GM19238 (cell line): ENCODE measurements at regions not wholly inside any gene's neighbourhood (a gene's known extent, or its start where the extent isn't known, plus 50 kb on each side); places are given as distances from the start of the nearest gene placed in this dataset.
"Not testable (repeated sequence)": the region's sequence is repeated elsewhere in the genome, so short reads cannot be mapped to it uniquely, and the experiment has no call there.

Experiments used
- DNase-seq: peaks from one replicate; pipeline ENCODE4 v3.0.0; 2011; ENCODE audit warnings: low spot score; ENCODE audit not compliant: insufficient read length

DNA sequence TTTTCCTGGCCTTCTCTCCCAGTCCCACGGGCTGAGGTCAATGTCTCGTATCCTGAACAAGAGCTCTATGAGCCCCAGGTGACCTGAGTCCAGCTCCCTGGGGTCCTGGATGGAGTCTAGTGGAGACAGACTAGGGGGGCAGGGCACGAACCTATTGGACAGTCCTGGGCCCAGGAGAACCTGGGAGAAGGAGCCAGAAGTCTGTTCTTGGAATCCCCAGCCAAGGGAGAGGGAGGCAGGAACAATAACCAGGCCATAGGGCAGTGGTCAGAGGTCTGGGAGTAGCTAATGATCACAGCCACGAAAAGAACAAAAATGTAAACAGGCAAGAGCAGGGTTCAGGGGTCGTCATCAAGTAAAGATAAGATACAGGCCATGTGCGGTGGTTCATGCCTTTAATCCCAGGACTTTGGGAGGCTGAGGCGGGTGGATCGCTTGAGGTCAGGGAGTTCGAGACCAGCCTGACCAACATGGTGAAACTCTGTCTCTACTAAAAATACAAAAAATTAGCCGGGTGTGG is 60.8 kb downstream of the COPRS start:
- no peak for DNase-seq

DNA sequence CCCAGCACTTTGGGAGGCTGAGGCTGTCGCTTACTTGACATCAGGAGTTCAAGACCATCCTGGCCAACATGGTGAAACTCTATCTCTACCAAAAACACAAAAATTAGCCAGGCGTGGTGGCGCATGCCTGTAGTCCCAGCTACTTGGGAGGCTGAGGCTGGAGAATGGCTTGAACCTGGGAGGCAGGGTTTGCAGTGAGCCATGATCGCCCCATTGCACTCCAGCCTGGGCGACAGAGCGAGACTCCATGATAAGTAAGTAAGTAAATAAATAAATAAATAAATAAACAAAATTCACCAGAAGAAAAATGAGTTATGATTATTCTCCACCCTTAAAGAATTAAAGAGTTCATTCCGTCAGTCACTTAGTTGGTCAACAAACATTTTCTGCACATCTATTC is 63.1 kb downstream of the COPRS start:
- not testable (repeated sequence) for DNase-seq

DNA sequence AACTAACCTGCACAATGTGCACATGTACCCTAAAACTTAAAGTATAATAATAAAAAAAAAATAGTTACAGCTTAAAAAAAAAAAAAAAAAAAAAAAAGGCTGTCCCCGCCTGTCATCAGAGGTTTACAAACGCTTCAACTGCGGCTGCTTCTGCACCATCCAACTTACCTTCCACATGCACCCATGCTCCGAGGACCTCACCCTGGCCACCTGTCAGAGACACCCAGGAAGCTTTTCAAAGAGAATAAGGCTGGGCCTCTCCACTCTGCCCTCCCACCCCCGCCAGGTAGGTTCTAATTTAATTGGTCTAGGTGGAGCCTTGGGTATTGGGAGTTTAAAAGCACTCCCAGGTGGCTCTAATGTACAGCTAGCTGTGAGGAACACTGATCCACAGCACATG is 64.9 kb downstream of the COPRS start:
- no peak for DNase-seq

DNA sequence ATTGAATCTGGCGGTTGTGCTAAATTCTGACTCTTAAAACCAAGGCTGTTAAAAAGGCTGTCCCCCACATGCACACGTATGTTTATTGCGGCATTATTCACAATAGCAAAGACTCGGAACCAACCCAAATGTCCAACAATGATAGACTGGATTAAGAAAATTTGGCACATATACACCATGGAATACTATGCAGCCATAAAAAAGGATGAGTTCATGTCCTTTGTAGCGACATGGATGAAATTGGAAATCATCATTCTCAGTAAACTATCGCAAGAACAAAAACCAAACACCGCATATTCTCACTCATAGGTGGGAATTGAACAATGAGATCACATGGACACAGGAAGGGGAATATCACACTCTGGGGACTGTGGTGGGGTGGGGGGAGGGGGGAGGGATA is 65.4 kb downstream of the COPRS start:
- DNase-seq = not testable (repeated sequence)

DNA sequence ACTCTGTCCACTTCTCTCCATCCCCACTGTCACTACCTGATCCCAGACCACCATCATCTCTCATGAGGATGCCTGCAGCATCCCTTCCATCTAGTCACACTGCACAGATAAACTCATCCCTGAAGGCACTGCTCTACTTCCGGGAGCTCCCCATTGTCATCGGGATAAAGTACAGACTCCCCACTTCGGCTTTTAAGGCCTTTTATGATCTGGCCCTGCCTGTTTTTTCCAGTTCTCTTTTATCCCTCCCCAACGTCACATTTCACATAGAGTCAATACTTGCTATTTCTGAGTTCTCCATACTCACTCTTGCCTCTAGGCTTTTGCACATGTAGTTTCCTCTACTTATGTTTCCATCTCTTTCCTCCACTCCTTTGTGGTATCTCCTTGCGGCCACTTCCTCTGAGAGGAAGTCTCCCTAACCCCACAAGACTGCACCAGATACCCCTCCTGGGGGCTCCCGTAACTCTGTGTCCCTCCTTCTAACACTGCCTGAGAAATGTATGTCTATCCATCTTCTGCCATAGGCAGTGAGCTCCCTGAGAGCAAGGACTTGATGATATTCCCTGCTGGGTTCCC is 66.9 kb downstream of the COPRS start:
- DNase-seq = no peak

DNA sequence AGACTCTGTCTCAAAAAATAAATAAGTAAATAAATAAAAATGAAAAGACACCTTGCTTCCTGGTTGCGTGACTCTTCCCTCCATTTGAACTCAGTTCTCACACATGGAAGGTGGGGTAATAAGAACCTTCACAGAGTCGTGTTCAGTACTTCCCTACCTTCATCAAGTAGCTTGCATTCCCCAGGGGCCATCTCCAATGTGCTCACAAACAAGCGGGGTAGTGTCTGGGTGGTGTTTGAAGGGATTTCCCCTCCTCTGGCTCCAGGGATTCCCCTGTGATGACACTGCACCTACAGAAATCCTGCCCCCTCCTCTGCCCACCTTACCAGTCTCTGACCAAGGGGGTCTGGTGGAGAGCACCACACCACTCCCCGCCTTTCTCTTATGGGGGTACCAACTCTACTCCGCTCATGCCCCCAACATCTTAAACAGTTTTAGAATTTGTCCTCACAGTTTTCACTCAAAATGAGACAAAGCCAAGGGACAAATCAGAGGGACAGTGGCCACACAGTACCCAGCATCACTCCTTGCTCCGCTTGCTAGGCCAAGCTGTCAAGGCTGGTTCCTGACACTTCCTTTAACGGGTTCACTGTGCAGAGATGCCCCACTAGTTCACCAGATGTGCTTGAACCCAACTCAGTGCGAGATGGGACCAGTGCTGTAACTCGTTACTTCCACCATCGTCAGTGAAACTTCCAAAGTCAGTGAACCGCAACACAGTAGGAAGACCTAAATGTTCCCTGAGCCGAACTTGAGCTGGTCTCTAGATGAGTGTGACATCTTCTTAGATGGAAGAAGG is 69.1 kb downstream of the COPRS start:
- no peak for DNase-seq

DNA sequence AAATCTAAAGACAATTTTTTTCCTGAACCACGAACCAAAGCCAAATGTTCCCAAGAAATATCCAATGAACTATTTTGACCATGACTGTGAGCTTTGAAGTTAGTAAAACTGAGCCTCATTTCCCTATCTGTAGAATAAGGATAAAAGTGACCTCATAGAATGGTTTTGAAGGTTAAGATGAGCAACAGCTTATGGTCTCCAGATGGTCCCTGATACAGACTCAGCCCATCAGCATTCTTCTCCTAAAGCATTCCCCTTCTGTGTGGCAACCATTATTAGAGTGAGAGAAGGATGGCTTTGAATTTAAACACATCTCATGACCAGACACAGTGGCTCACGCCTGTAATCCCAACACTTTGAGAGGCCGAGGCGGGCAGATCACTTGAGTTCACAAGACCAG is 70.1 kb downstream of the COPRS start:
- DNase-seq = no peak

DNA sequence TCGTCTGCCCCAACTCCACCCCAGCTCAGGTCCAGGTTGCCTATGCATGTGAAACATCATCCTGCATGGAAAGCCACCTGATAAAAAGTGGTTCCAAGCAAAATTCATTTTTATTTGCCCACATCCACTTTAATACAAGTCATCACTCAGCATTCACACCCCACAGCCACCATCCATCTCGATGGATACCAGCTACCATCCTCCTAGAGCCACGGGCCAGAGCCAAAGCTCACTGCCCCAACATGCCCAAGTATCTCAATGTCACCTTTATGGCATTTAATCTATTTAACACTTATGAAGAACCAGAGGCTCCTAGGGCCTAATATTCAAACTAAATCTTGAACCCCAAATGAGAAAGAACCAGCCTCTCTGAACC is 70.5 kb downstream of the COPRS start:
- no peak for DNase-seq

DNA sequence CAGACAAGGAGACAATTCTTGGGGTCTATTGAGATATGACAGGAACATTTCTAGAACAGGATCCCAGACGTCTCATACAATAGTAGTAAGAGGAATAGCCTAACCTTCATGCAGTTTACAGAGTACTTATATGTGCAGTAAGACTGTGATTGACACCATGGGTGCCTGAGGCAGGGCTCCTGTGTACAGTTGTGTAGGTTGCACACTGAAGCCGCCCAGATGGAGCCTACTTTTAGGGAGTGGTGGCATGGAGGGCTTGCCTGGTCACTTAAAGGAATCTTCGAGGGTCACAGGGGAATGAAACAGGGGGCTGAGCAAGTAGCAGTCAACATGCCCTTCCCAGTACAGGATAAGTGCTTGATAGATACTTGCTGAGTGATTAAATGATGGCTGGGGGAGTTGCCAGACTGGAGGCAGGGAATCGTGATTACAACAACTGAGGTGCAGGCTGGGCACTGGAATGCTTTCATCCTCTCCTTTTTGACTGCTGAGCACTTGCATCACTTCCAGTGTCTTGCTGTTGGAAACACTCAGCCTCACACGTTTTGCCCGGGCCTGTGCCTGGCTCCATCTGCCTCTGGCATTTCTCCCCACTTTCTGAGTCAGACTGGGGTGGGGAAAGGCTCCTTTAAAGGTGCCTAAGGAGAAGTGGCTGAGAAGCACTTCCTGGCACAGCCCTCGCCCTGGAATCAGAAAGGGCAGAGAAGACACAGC is 71.0 kb downstream of the COPRS start:
- no peak for DNase-seq

DNA sequence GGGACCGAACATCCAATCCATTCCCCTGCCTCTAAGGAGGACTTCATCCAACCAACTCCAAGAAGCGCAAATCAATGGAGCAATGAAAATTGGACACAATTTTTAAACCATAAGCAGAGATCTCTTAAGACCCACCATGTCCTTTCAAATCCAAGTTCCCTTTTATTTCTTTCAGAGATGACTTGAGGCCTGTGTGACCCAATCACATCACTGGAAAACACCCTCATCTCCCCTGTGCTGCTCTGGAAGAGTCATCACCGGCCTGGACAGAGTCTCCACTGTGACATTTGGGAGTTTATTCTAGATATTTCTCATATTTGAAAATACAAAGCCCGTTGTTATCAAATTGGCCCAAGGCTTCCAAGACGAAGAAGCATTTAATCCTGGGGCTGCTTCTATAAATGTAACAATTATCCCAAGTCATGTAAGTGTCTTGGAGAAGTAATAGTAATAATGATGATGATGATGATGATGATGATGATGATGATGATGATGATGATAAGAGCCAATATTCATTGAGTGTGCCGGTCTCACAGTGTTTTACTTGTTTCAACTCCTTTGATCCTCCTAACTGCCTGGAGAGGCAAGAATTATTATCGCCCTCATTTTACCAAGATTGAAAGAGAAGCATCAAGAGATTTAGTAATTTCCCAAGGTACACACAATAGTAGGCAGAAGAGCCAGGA is 72.1 kb downstream of the COPRS start:
- no peak for DNase-seq

DNA sequence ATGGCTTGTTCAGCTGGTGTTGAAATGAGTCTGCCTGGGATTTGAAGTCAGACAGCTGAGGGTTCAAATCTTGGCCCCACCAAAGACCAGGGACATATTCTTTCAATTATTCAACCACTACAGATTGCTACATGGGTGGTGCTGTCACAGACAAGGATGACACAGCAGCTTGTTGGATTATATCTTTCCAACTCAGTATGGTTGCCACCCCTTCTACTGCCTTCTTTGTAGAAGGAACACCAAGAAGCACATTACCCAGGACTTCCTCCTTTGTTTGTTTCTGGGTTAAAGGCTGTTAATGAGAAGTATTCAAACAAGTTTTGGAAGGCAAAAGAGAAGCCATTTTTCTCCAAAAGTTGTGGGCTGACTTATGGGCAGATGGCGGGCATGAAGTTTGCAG is 78.6 kb downstream of the COPRS start:
- DNase-seq = no peak

DNA sequence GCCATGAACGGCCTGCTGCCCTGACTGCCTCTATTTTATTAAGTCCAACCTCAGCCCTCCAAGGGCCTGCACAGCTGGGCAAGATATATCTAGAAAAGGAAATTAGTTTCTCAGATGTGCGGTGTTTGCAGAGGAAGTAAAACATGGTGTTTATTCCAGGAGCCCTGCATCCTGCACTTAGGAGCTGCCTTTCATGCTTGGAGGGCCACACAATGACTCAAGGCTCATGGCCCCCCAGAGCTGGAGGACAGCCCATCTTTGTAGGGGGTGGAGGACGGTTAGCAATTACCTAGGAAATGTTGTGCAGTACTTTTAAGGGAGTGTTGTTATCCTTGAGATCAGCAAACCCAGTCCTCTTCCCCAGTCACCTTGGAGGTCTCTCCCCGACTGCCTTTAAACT is 80.5 kb downstream of the COPRS start:
- no peak for DNase-seq

DNA sequence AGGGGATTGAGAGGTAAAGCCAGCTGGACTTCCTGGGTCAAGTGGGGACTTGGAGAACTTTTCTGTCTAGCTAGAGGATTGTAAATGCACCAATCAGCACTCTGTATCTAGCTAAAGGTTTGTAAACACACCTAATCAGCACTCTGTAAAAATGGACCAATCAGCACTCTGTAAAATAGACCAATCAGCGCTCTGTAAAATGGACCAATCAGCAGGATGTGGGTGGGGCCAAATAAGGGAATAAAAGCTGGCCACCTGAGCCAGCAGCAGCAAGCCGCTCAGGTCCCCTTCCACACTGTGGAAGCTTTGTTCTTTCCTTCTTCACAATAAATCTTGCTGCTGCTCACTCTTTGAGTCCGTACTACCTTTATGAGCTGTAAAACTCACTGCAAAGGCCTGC is 87.7 kb downstream of the COPRS start:
- not testable (repeated sequence) for DNase-seq

DNA sequence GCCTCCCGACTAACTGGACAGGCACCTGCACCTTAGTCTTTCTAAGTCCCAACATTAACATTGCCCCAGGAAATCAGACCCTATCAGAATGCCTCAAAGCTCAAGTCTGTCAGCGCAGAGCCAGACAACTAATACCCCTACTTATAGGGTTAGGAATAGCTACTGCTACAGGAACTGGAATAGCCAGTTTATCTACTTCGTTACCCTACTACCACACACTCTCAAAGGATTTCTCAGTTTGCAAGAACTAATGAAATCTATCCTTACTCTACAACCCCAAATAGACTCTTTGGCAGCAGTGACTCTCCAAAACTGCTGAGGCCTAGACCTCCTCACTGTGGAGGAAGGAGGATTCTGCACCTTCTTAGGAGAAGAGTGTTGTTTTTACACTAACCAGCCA is 88.5 kb downstream of the COPRS start:
- DNase-seq = not testable (repeated sequence)

DNA sequence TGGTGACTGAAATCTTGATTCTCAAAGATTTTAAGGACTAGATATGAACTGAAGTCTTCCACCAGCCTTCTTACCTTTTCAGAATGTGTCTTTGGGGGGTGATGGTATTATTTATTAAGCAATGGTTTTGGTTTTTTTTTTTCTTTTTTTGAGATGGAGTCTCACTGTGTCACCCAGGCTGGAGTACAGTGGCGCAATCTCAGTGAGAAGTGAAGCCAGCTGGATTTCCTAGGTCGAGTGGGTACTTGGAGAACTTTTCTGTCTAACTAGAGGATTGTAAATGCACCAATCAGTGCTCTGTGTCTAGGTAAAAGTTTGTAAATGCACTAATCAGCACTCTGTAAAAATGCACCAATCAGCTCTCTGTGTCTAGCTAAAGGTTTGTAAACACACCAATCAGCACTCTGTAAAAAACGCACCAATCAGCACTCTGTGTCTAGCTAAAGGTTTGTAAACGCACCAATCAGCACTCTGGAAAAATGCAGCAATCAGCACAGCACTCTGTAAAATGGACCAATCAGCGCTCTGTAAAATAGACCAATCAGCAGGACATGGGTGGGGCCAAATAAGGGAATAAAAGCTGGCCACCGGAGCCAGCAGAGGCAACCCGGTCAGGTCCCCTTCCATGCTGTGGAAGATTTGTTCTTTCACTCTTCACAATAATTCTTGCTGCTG is 97.1 kb downstream of the COPRS start:
- DNase-seq = not testable (repeated sequence)

DNA sequence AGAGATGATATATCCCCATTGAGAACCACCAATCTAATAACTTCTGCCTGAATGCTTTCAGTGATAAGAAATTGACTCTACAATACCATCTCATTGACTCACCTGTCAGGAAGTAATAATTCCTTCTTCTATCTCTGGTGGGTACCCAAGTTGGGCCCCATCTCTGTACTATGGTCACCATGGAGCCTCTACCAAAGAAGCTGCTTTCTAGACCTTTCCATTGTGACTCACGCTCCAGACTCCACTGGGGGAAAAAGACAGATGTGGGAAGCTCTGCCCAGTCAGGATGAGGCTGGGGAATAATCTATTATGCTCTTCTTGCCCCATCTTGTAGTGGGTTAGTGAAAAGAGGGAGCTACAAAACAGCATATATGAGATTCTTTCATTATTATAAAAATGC is 100.4 kb downstream of the COPRS start:
- DNase-seq = no peak

DNA sequence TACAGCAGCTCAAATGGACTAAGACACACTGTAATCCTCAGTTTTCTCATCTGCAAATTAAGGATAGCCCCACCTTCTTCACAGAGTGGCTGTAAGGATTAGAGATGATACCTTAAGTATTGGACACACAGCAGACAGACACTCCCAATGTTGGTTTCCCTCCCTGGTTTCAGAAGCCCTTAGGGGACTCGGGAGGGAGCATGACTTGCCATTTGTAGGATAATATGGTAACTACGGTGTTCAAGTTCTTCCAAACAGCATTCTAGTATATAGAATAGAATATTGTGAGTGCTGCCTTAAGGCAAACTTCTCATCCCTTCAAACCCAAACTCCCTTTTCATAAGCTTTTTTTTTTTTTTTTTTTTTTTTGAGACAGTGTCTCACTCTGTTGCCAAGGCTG is 101.9 kb downstream of the COPRS start:
- no peak for DNase-seq

DNA sequence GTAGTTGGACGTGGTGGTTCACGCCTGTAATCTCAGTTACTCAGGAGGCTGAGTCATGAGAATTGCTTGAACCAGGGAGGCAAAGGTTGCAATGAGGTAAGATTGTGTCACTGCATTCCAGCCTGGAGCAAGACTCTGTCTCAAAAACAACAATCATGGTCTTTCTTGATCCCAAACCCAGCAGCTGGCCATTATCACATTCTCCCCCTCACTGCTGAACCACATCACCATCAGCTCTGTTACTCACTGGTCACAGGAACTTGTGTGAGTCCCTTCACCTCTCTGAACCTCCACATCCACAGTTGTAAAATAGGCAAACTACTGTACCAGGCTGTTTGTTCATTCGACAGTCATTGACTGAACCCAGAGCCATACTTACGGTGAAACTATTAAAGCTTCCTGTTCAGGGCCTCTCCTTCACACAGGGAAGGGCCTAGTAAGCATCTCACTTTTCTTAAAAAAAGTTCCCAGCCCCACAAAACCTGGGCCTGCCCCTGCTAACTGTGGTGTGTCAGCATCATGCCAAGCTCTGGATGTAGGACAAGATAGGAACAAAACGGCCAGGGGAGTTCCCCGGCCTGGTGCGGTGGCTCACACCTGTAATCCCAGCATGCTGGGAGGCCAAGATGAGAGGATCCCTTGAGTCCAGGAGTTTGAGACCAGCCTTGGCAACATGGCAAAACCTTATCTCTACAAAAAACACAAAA is 104.7 kb downstream of the COPRS start:
- DNase-seq = no peak

DNA sequence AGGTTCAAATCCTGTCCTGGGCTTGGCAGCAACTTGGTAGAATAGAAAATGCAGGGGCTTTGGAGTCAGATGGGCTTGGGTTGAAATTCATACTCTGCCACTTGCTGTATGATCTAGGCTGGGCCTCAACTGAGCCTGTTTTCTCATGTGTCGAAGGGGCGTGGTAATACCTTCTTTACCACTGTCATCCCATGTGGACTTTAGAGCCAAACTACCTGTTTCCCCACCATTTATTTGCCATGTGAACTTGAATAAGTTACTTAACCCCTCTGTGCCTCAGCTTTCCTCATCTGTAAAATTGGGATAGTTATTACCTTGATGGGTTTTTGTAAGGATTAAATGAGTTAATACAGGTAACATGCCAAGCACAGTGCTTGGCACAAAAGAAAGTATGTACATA is 106.0 kb downstream of the COPRS start:
- DNase-seq = no peak

DNA sequence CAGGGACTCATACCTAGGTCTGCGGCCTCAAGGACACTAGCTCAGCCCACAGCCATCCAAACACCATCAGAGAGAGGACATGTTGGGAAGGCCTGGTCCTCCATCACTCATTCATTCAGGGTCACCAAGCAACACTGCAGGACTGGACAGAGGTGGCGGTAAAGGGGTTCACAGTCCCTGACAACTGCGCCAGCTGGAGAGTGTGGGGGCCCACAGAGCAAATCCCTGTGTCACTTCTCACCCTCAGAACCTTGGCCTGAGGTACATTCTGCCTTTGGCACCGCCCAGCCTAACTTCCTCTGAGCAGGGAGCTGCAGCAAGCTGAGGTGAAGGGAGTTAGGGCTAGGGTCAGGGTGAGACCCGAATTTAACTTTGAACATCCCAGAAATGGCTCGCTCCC is 106.5 kb downstream of the COPRS start:
- no peak for DNase-seq

DNA sequence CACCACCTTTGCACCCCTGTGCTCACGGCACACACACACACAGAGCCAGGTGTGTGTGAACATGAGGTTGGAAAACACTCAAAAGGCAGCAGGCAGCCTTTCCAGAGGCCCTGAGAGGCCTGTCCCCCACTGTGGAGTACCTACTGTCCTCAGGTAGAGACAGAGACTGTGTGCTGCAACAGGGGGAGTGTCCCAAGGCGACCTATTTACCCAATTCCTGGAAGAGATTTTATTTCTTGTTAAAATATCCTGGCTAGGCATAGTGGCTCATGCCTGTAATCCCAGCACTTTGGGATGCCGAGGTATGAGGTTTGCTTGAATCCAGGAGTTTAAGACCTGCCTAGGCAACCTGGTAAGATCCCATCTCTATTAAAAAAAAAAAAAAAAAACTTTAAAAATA is 108.5 kb downstream of the COPRS start:
- DNase-seq = no peak
